ENCODE measurements at regions not wholly inside any gene's neighbourhood (a gene's known extent, or its start where the extent isn't known, plus 50 kb on each side); places are given as distances from the start of the nearest gene placed in this dataset.

DNA sequence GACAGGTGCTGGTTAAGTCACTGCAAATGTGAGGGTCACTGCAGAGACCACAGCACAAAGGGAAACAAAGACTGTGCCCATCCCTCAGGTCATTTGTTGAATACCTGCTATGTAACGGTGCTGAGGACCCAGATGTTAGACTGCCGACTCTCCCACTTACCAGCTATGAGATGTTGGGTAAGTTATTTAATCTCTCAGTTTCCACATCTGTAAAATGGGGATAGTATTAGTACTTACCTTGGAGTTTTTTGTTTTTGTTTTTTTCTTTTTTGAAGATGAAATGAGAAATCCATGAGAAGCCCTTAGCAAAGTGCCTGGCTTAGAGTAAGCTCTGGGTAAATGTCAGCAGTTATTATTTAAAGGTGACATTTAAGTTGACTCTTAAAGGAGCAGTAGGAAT lies 50.5 kb upstream of the PMFBP1 start:
- no peaks in the 10 kb centered on the region for H3K4me1 ChIP-seq
- no peaks in the 10 kb centered on the region for H3K36me3 ChIP-seq
- DNase-seq (no peak), ATAC-seq (no peak)
- no peak overlapping the region for H3K4me3 ChIP-seq
- TF ChIP-seq, protein P1, sequence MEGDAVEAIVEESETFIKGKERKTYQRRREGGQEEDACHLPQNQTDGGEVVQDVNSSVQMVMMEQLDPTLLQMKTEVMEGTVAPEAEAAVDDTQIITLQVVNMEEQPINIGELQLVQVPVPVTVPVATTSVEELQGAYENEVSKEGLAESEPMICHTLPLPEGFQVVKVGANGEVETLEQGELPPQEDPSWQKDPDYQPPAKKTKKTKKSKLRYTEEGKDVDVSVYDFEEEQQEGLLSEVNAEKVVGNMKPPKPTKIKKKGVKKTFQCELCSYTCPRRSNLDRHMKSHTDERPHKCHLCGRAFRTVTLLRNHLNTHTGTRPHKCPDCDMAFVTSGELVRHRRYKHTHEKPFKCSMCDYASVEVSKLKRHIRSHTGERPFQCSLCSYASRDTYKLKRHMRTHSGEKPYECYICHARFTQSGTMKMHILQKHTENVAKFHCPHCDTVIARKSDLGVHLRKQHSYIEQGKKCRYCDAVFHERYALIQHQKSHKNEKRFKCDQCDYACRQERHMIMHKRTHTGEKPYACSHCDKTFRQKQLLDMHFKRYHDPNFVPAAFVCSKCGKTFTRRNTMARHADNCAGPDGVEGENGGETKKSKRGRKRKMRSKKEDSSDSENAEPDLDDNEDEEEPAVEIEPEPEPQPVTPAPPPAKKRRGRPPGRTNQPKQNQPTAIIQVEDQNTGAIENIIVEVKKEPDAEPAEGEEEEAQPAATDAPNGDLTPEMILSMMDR (IDR thresholded peaks at IDR 0.05), result no peak
- no peaks in the 10 kb centered on the region for H3K27me3 ChIP-seq
- H3K9me3 ChIP-seq, result no peaks in the 10 kb centered on the region
- no peak overlapping the region for H3K27ac ChIP-seq
- intact Hi-C loops (cut with DNase I), result no loop called here
